ENCODE measurements at regions not wholly inside any gene's neighbourhood (a gene's known extent, or its start where the extent isn't known, plus 50 kb on each side); places are given as distances from the start of the nearest gene placed in this dataset.

GRCh38 chr10:108422286-108422685 is 1257.8 kb upstream of the SORCS1 start:
- H3K4me3 Mint-ChIP-seq: no peak overlapping the region
- H2BK120ac ChIP-seq (ENCODE audit: low read depth, low read length, poor library complexity, severe bottlenecking): no peak overlapping the region
- no peak overlapping the region for H3K14ac ChIP-seq (ENCODE audit: insufficient read depth, low read length)
- H2BK5ac ChIP-seq (ENCODE audit: insufficient read length, low read length): no peak overlapping the region
- H4K5ac ChIP-seq (ENCODE audit: insufficient read length, low read depth, low read length): no peak overlapping the region
- no CpG with 5 or more reads among the region's 2 CpGs for WGBS (ENCODE audit: extremely low coverage, insufficient read length, low lambda C conversion rate)
- no peak overlapping the region for H3T11ph ChIP-seq (ENCODE audit: low read length)
- no peaks in the 10 kb centered on the region; a peak in 1 of 7 replicates for H3K36me3 Mint-ChIP-seq (ENCODE audit: insufficient read depth in 1 of 3, low read depth in 3 of 3)
- H3K4me2 ChIP-seq (ENCODE audit: insufficient read depth, insufficient read length, low read length): no peak overlapping the region
- H3K23ac ChIP-seq (ENCODE audit: insufficient read length, low read depth, low read length): no peak overlapping the region
- no peak overlapping the region for H2AK5ac ChIP-seq (ENCODE audit: insufficient read length, low read length)
- H3K27me3 Mint-ChIP-seq (ENCODE audit: low read depth): no peaks in the 10 kb centered on the region
- no peak overlapping the region for H3K27ac Mint-ChIP-seq
- no peak overlapping the region for H3K4ac ChIP-seq (ENCODE audit: low read depth, low read length)
- H4K20me1 ChIP-seq (ENCODE audit: control insufficient read depth, insufficient read depth, insufficient read length): no peaks in the 10 kb centered on the region
- no peaks in the 10 kb centered on the region for H3K4me1 ChIP-seq (ENCODE audit: insufficient read depth, low read length)
- no peak overlapping the region for H2BK20ac ChIP-seq (ENCODE audit: low read depth, low read length, poor library complexity, severe bottlenecking)
- H3K9me3 Mint-ChIP-seq: no peaks in the 10 kb centered on the region
- no peak overlapping the region for H3K56ac ChIP-seq (ENCODE audit: insufficient read length, low read depth, low read length)
- H3K4me1 Mint-ChIP-seq: no peaks in the 10 kb centered on the region
- H3K27me3 ChIP-seq (ENCODE audit: insufficient read depth, low read length): no peaks in the 10 kb centered on the region
- H4K91ac ChIP-seq (ENCODE audit: insufficient read length, low read depth, low read length): no peak overlapping the region
- no peaks in the 10 kb centered on the region for H3K9me3 ChIP-seq (ENCODE audit: control insufficient read depth, low read depth, low read length)
- no peaks in the 10 kb centered on the region for H3K79me2 ChIP-seq (ENCODE audit: insufficient read depth, low read length)
- no peaks in the 10 kb centered on the region for H3K79me1 ChIP-seq (ENCODE audit: insufficient read depth, low read depth, low read length, poor library complexity, severe bottlenecking)
- H3K27ac ChIP-seq (ENCODE audit: insufficient read length, low read depth, low read length): no peak overlapping the region
- TF ChIP-seq CTCF (conservative IDR thresholded peaks at IDR 0.05): no peak
- H3K18ac ChIP-seq (ENCODE audit: insufficient read length, low read depth, low read length): no peak overlapping the region
- H2BK12ac ChIP-seq (ENCODE audit: insufficient read length, low read depth, low read length): no peak overlapping the region
- no peak overlapping the region for H4K8ac ChIP-seq (replicated peaks; ENCODE audit: insufficient read length, low read depth, low read length)
- DNase-seq: no peak
- no peak overlapping the region for H3K9ac ChIP-seq (ENCODE audit: extremely low read depth, insufficient read length, low read length)
- no peak overlapping the region for H2BK15ac ChIP-seq (ENCODE audit: low read depth, low read length)
- H3K23me2 ChIP-seq (ENCODE audit: insufficient read length, low read depth, low read length, poor library complexity, severe bottlenecking): no peaks in the 10 kb centered on the region
- H2AFZ ChIP-seq (ENCODE audit: low read length): no peak overlapping the region

All from H9 (cell line).